C4-2B (cell line): ENCODE measurements at regions not wholly inside any gene's neighbourhood (a gene's known extent, or its start where the extent isn't known, plus 50 kb on each side); places are given as distances from the start of the nearest gene placed in this dataset.

Source experiments
- ZFX ChIP-seq: fragments of 450-650 bp; IDR thresholded peaks from 2 replicates; pipeline ENCODE4 v1.6.1; 2017
- TF ChIP-seq, protein P1 (sequence below): fragments of 450-650 bp; conservative IDR thresholded peaks from 2 replicates; pipeline ENCODE4 v1.5.1; 2017; ENCODE audit warnings: mild to moderate bottlenecking

DNA sequence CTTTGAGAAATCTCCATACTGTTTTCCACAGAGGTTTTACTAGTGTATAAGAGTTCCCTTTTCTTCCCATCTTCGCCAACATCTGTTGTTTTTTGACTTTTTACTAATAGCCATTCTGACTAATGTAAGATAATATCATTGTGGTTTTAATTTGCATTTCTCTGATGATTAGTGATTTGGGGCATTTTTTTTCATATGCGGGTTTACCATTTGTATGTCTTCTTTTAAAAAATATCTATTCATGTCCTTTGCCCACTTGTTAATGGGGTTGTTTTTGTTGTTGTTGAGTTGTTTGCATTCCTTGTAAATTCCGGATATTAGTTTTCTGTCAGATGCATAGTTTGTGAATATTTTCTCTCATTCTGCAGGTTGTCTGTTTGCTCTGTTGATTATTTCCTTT lies 167.1 kb downstream of the PRL start:
- TF ChIP-seq, protein P1, sequence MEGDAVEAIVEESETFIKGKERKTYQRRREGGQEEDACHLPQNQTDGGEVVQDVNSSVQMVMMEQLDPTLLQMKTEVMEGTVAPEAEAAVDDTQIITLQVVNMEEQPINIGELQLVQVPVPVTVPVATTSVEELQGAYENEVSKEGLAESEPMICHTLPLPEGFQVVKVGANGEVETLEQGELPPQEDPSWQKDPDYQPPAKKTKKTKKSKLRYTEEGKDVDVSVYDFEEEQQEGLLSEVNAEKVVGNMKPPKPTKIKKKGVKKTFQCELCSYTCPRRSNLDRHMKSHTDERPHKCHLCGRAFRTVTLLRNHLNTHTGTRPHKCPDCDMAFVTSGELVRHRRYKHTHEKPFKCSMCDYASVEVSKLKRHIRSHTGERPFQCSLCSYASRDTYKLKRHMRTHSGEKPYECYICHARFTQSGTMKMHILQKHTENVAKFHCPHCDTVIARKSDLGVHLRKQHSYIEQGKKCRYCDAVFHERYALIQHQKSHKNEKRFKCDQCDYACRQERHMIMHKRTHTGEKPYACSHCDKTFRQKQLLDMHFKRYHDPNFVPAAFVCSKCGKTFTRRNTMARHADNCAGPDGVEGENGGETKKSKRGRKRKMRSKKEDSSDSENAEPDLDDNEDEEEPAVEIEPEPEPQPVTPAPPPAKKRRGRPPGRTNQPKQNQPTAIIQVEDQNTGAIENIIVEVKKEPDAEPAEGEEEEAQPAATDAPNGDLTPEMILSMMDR, result no peak
- TF ChIP-seq ZFX, result no peak
